ENCODE measurements at regions not wholly inside any gene's neighbourhood (a gene's known extent, or its start where the extent isn't known, plus 50 kb on each side); places are given as distances from the start of the nearest gene placed in this dataset.

- no peak for TF ChIP-seq CTCF (IDR thresholded peaks at IDR 0.05)
- H3K4me1 ChIP-seq, result no peaks in the 10 kb centered on the region
- intact Hi-C loops (cut with DNase I), result no loop called here
- WGBS, 2 donors, result 80 to 83% methylated on average over 1 of the region's 1 CpG
- FAIRE-seq (no peak), DNase-seq (no peak), ATAC-seq (no peak)
- no peaks in the 10 kb centered on the region for H3K9me3 ChIP-seq
- no peaks in the 10 kb centered on the region for H3K36me3 ChIP-seq
- peaks cover 0 to 2% (median 0%) of the 10 kb centered on the region in 4 donors for H3K27me3 ChIP-seq
- H3K27ac ChIP-seq, result no peak overlapping the region
- H3K4me3 ChIP-seq, result no peak overlapping the region
Observed at GRCh38 chrX:104330966-104331365, 76.2 kb upstream of the ESX1 start.

GRCh38 chrX:104329731-104330130 is 75.0 kb upstream of the ESX1 start:
- ATAC-seq, result no peak

GRCh38 chrX:104325213-104325585 is 70.5 kb upstream of the ESX1 start:
- Histone ChIP-seq H3K27me3 (peaks cover 0 to 6% (median 0%) of the 10 kb centered on the region in 4 donors), H3K36me3 (no peaks in the 10 kb centered on the region), H3K4me1 (no peaks in the 10 kb centered on the region), H3K4me3 (no peak overlapping the region), H3K9me3 (no peaks in the 10 kb centered on the region), H3K27ac (no peak overlapping the region)
- intact Hi-C loops (cut with DNase I), result no loop called here
- DNase-seq (no peak), ATAC-seq (no peak), FAIRE-seq (no peak)
- no peak for TF ChIP-seq CTCF (IDR thresholded peaks at IDR 0.05)
- 52 to 58% methylated on average over 3 of the region's 3 CpGs for WGBS, 2 donors

More at GRCh38 chrX:104329731-104330130, 75.0 kb upstream of the ESX1 start:
- Histone ChIP-seq H3K36me3 (no peaks in the 10 kb centered on the region), H3K4me3 (no peak overlapping the region), H3K27me3 (peaks cover 0 to 6% (median 0%) of the 10 kb centered on the region in 4 donors), H3K9me3 (no peaks in the 10 kb centered on the region), H3K4me1 (no peaks in the 10 kb centered on the region), H3K27ac (no peak overlapping the region)
- DNase-seq (no peak), FAIRE-seq (no peak)
- no peak for TF ChIP-seq CTCF (IDR thresholded peaks at IDR 0.05)
- intact Hi-C loops (cut with DNase I), result no loop called here
- 84 to 85% methylated on average over 7 of the region's 7 CpGs for WGBS, 2 donors

GRCh38 chrX:104324461-104325212 is 69.9 kb upstream of the ESX1 start:
- H3K27me3 ChIP-seq, result peaks cover 0 to 6% (median 0%) of the 10 kb centered on the region in 4 donors
- WGBS, 2 donors, result 69 to 74% methylated on average over 6 of the region's 6 CpGs
- intact Hi-C loops (cut with DNase I), result no loop called here
- FAIRE-seq (no peak), ATAC-seq (no peak), DNase-seq (no peak)
- H3K4me3 ChIP-seq, result no peak overlapping the region
- no peak for TF ChIP-seq CTCF (IDR thresholded peaks at IDR 0.05)
- H3K27ac ChIP-seq, result no peak overlapping the region
- no peaks in the 10 kb centered on the region for H3K36me3 ChIP-seq
- no peaks in the 10 kb centered on the region for H3K9me3 ChIP-seq
- H3K4me1 ChIP-seq, result no peaks in the 10 kb centered on the region

GRCh38 chrX:104319346-104319745 is 64.6 kb upstream of the ESX1 start:
- TF ChIP-seq CTCF (IDR thresholded peaks at IDR 0.05), result no peak
- no peak overlapping the region for H3K27ac ChIP-seq
- no peaks in the 10 kb centered on the region for H3K27me3 ChIP-seq
- H3K9me3 ChIP-seq, result no peaks in the 10 kb centered on the region
- DNase-seq, result no peak
- intact Hi-C loops (cut with DNase I), result no loop called here
- no peak overlapping the region for H3K4me3 ChIP-seq
- no peak for FAIRE-seq
- WGBS, 2 donors, result 81 to 82% methylated on average over 5 of the region's 5 CpGs
- H3K4me1 ChIP-seq, result peaks cover 0 to 4% (median 0%) of the 10 kb centered on the region in 3 donors
- no peaks in the 10 kb centered on the region for H3K36me3 ChIP-seq
- no peak for ATAC-seq

All from pancreas (tissue), 10 donors.